ENCODE measurements at regions not wholly inside any gene's neighbourhood (a gene's known extent, or its start where the extent isn't known, plus 50 kb on each side); places are given as distances from the start of the nearest gene placed in this dataset.

DNA sequence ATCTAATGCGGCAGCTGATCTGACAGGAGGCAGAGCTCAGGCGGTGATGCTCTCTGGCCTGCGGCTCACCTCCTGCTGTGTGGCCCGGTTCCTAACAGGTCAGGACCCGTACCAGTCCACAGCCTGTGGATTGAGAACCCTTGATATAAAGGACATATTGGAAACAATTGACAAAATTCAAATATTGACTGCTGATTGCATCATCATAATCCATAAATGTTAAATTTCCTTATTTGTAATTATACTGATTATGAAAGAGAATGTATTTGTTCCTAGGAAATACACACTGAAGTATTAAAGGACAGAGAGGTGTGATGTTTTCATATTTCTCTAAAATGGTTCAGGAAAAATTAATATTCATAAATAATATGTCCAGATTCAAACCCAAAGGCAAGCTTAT, 63.8 kb upstream of the SRD5A2 start:
- TF ChIP-seq CTCF (IDR thresholded peaks at IDR 0.05; ENCODE audit: insufficient read depth, low read length) (no peak), SPI1 (IDR thresholded peaks at IDR 0.05; ENCODE audit: borderline replicate concordance, low read depth) (no peak)

Measured in HL-60 (cell line).